Endodermal cell (in vitro differentiated cells): ENCODE measurements at regions not wholly inside any gene's neighbourhood (a gene's known extent, or its start where the extent isn't known, plus 50 kb on each side); places are given as distances from the start of the nearest gene placed in this dataset.
A peak's percentile ranks its signal among the peaks of the same experiment; 100 is the strongest.

Source experiments
- DNase-seq: peaks from one replicate; pipeline ENCODE4 v3.0.0-alpha.2; 2017
- H3K27ac ChIP-seq: 2 replicates; pipeline ENCODE4 v1.5.1; 2013; ENCODE audit warnings: mild to moderate bottlenecking, low read depth, low read length, moderate library complexity
- H3K27me3 ChIP-seq: 2 replicates; pipeline ENCODE4 v1.6.1; 2013; ENCODE audit warnings: mild to moderate bottlenecking, low read length, moderate library complexity; ENCODE audit not compliant: insufficient read depth, control insufficient read depth, poor library complexity, severe bottlenecking
- H3K36me3 ChIP-seq: 2 replicates; pipeline ENCODE4 v1.7.0; 2013; ENCODE audit warnings: mild to moderate bottlenecking, low read length, moderate library complexity; ENCODE audit not compliant: control insufficient read depth, insufficient read depth
- H3K4me1 ChIP-seq: one replicate; pipeline ENCODE4 v1.7.0; 2013; ENCODE audit warnings: low read length; ENCODE audit not compliant: control insufficient read depth, insufficient read depth
- H3K4me3 ChIP-seq: 2 replicates; pipeline ENCODE4 v1.5.1; 2013; ENCODE audit warnings: mild to moderate bottlenecking, low read length, moderate library complexity
- H3K9ac ChIP-seq: 2 replicates; pipeline ENCODE4 v1.6.1; 2013; ENCODE audit warnings: mild to moderate bottlenecking, low read length, moderate library complexity; ENCODE audit not compliant: poor library complexity, severe bottlenecking; ENCODE audit errors: extremely low read depth
- H3K9me3 ChIP-seq: 2 replicates; pipeline ENCODE4 v1.6.1; 2013; ENCODE audit warnings: mild to moderate bottlenecking, low read length, moderate library complexity; ENCODE audit not compliant: control insufficient read depth
- H3K27ac Mint-ChIP-seq: 2 replicates; pipeline ENCODE4 v1.8.0; 2020; ENCODE audit warnings: mixed read lengths
- H3K27me3 Mint-ChIP-seq: 2 replicates; pipeline ENCODE4 v1.8.0; 2021; ENCODE audit warnings: mild to moderate bottlenecking, mixed read lengths; ENCODE audit not compliant: insufficient read depth
- H3K36me3 Mint-ChIP-seq: 2 replicates; pipeline ENCODE4 v1.8.0; 2020; ENCODE audit warnings: low read depth, mixed read lengths
- H3K4me1 Mint-ChIP-seq: 2 replicates; pipeline ENCODE4 v1.8.0; 2020; ENCODE audit warnings: mixed read lengths
- H3K4me3 Mint-ChIP-seq: 2 replicates; pipeline ENCODE4 v1.8.0; 2020; ENCODE audit warnings: mild to moderate bottlenecking, moderate library complexity, mixed read lengths
- H3K9me3 Mint-ChIP-seq: 2 replicates; pipeline ENCODE4 v1.8.0; 2020; ENCODE audit warnings: mild to moderate bottlenecking, mixed read lengths
- CTCF ChIP-seq: fragments of 200-600 bp; sonication (generic); conservative IDR thresholded peaks from 2 replicates; pipeline ENCODE4 v1.5.0; 2021; ENCODE audit warnings: antibody characterized with exemption, mild to moderate bottlenecking
- WGBS, 2 experiments: methylation state at CpG; one replicate each; pipeline versions ENCODE4 v1.1.5 to v1.1.7; 2013; ENCODE audit warnings: missing lambda C conversion rate in 2 of 2, mixed read lengths in 1 of 2; ENCODE audit not compliant: insufficient coverage in 1 of 2, insufficient read length in 1 of 2; 5-methylcytosine and 5-hydroxymethylcytosine counted together

- H3K27me3 ChIP-seq: no peaks in the 10 kb centered on the region
- 50 to 80% methylated on average over 1 of the region's 1 CpG for WGBS, 2 experiments
- peak overlapping the region; percentile 27 for H3K4me3 ChIP-seq
- no peaks in the 10 kb centered on the region for H3K9me3 ChIP-seq
- DNase-seq: peak; percentile 66
- Mint-ChIP-seq H3K27me3 (no peaks in the 10 kb centered on the region), H3K4me1 (peaks cover 27% of the 10 kb centered on the region), H3K27ac (peak overlapping the region; percentile 40), H3K4me3 (no peak overlapping the region), H3K36me3 (no peaks in the 10 kb centered on the region), H3K9me3 (peaks cover 2% of the 10 kb centered on the region)
- no peak for TF ChIP-seq CTCF
- no peak overlapping the region for H3K9ac ChIP-seq
- no peaks in the 10 kb centered on the region for H3K36me3 ChIP-seq
- H3K27ac ChIP-seq: no peak overlapping the region
- peaks cover 8% of the 10 kb centered on the region for H3K4me1 ChIP-seq
These were observed 1278.5 kb upstream of the ZEB2 start for GRCh38 chr2:145798419-145798818.

GRCh38 chr2:145797692-145798091 lies 1277.8 kb upstream of the ZEB2 start:
- 93 to 100% methylated on average over 1 to 4 of the region's 4 CpGs for WGBS, 2 experiments
- TF ChIP-seq CTCF: no peak
- DNase-seq: no peak
- Histone ChIP-seq H3K27me3 (no peaks in the 10 kb centered on the region), H3K27ac (no peak overlapping the region), H3K4me3 (peak overlapping the region; percentile 27), H3K36me3 (no peaks in the 10 kb centered on the region), H3K4me1 (peaks cover 8% of the 10 kb centered on the region), H3K9me3 (no peaks in the 10 kb centered on the region), H3K9ac (no peak overlapping the region)
- Mint-ChIP-seq H3K4me1 (peaks cover 27% of the 10 kb centered on the region), H3K36me3 (no peaks in the 10 kb centered on the region), H3K27ac (no peak overlapping the region), H3K9me3 (peaks cover 2% of the 10 kb centered on the region), H3K27me3 (no peaks in the 10 kb centered on the region), H3K4me3 (no peak overlapping the region)

- no peak for TF ChIP-seq CTCF
These were observed 1272.8 kb upstream of the ZEB2 start for GRCh38 chr2:145792745-145793144.

More at GRCh38 chr2:145792745-145793144, 1272.8 kb upstream of the ZEB2 start:
- no peaks in the 10 kb centered on the region for H3K36me3 Mint-ChIP-seq
- WGBS, 2 experiments: 93 to 100% methylated on average over 1 to 3 of the region's 3 CpGs
- no peak overlapping the region for H3K27ac Mint-ChIP-seq
- no peak overlapping the region for H3K4me3 Mint-ChIP-seq
- Histone ChIP-seq H3K9ac (no peak overlapping the region), H3K4me3 (no peak overlapping the region), H3K36me3 (no peaks in the 10 kb centered on the region), H3K9me3 (no peaks in the 10 kb centered on the region), H3K27me3 (no peaks in the 10 kb centered on the region), H3K4me1 (no peaks in the 10 kb centered on the region), H3K27ac (no peak overlapping the region)
- peaks cover 2% of the 10 kb centered on the region for H3K9me3 Mint-ChIP-seq
- DNase-seq: no peak
- no peaks in the 10 kb centered on the region for H3K27me3 Mint-ChIP-seq
- peaks cover 1% of the 10 kb centered on the region for H3K4me1 Mint-ChIP-seq
